Pancreas (tissue), 10 donors: ENCODE measurements at regions not wholly inside any gene's neighbourhood (a gene's known extent, or its start where the extent isn't known, plus 50 kb on each side); places are given as distances from the start of the nearest gene placed in this dataset.

Experiments used
- ATAC-seq, 4 donors: fragments of 200-7000 bp; cut with Tn5 transposase; one replicate each; pipeline versions ENCODE4 v1.8.0 to v1.9.1; 2020; ENCODE audit warnings: mild to moderate bottlenecking in 4 of 4, moderate library complexity in 4 of 4
- DNase-seq, 6 donors: peaks; one replicate each; pipeline ENCODE4 v3.0.0-alpha.2; 2020
- FAIRE-seq: peaks from 2 replicates; lab custom pipeline; 2012; peaks lifted over from hg19 to GRCh38; lab: Jason Lieb, UNC
- H3K27ac ChIP-seq, 4 donors: fragments of 200-600 bp; sonication (generic); 1 replicate in 3 of 4; 2 replicates in 1 of 4; pipeline versions ENCODE4 v1.5.0 to v1.8.0; 2020
- H3K27me3 ChIP-seq, 4 donors: fragments of 200-600 bp; one replicate each; pipeline ENCODE4 v1.8.0; 2021
- H3K36me3 ChIP-seq, 3 donors: fragments of 200-600 bp; sonication (generic) in 1 of 3; one replicate each; pipeline versions ENCODE4 v1.5.0 to v1.8.0; 2020 to 2021
- H3K4me1 ChIP-seq, 3 donors: fragments of 200-600 bp; one replicate each; pipeline ENCODE4 v1.8.0; 2021
- H3K4me3 ChIP-seq, 4 donors: fragments of 200-600 bp; sonication (generic) in 2 of 4; one replicate each; pipeline versions ENCODE4 v1.5.0 to v1.8.0; 2020 to 2021
- H3K9me3 ChIP-seq, 4 donors: fragments of 200-600 bp; one replicate each; pipeline ENCODE4 v1.8.0; 2021
- CTCF ChIP-seq, 4 donors: fragments of 200-600 bp; sonication (generic) in 3 of 4; IDR thresholded peaks; one replicate each; pipeline versions ENCODE4 v1.5.0 to v1.8.0; 2021; ENCODE audit warnings: antibody characterized with exemption in 4 of 4
- WGBS, 2 donors: extraction: QIAGEN DNeasy Blood & Tissue Kit; methylation state at CpG; one replicate each; pipeline ENCODE4 v1.1.7; 2013; 5-methylcytosine and 5-hydroxymethylcytosine counted together
- intact Hi-C, 3 donors: fragments of 100-400 bp; cut with DNase I; formaldehyde crosslinking; loops; one replicate each; pipeline versions ENCODE4 v1.11.1 to v1.14.2; 2022
- donor health status: healthy with polysubstance abuse.
- donor health status: DM: no; HTN: no; CAD: no; lungs with moderate emphysema.
- donor health status: DM: no; HTN: no; CAD: no.
- donor health status: control.
- donor health status: control.
- donor health status: Bipolar disorder and iron deficiency.
- donor health status: DM: yes; HTN: yes; CAD: no.
- donor health status: DM: no; HTN: no; CAD: no.
- donor health status: DM: no; HTN: no; CAD: no.
- donor health status: DM: yes; HTN: yes; CAD: no.

DNA sequence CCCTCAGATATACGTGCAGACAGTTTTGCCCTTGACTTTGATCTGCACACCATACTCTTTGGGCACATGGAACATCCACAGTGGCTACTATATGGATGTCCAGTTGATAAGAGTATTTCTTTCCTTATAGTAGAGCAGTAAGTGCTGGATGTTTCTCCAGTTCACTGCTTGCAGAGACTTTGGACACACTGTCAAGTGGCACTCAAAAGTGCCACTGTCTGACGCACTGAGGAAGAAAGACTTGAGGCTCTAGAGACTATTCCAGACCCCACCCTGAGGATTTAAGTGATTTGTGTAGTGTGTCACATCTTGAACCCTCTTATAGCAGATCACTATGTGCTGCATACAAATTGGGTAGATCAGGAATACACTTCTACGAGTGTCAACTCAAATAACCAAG, 179.1 kb downstream of the GNAI1 start:
- FAIRE-seq, result no peak

GRCh38 chr7:80313067-80313626, 178.5 kb downstream of the GNAI1 start:
- Histone ChIP-seq H3K36me3 (no peaks in the 10 kb centered on the region), H3K4me1 (no peaks in the 10 kb centered on the region), H3K27ac (no peak overlapping the region), H3K27me3 (no peaks in the 10 kb centered on the region), H3K9me3 (no peaks in the 10 kb centered on the region), H3K4me3 (no peak overlapping the region)
- 83 to 91% methylated on average over 6 of the region's 6 CpGs for WGBS, 2 donors
- DNase-seq (no peak), ATAC-seq (no peak), FAIRE-seq (no peak)
- TF ChIP-seq CTCF (IDR thresholded peaks at IDR 0.05), result no peak
- intact Hi-C loops, result no loop called here

More for the DNA sequence above, 179.1 kb downstream of the GNAI1 start:
- Histone ChIP-seq H3K36me3 (no peaks in the 10 kb centered on the region), H3K4me3 (no peak overlapping the region), H3K27ac (no peak overlapping the region), H3K9me3 (no peaks in the 10 kb centered on the region), H3K4me1 (no peaks in the 10 kb centered on the region), H3K27me3 (no peaks in the 10 kb centered on the region)
- ATAC-seq (no peak), DNase-seq (no peak)
- TF ChIP-seq CTCF (IDR thresholded peaks at IDR 0.05), result no peak
- WGBS, 2 donors, result 72 to 75% methylated on average over 3 of the region's 3 CpGs
- intact Hi-C loops, result no loop called here

DNA sequence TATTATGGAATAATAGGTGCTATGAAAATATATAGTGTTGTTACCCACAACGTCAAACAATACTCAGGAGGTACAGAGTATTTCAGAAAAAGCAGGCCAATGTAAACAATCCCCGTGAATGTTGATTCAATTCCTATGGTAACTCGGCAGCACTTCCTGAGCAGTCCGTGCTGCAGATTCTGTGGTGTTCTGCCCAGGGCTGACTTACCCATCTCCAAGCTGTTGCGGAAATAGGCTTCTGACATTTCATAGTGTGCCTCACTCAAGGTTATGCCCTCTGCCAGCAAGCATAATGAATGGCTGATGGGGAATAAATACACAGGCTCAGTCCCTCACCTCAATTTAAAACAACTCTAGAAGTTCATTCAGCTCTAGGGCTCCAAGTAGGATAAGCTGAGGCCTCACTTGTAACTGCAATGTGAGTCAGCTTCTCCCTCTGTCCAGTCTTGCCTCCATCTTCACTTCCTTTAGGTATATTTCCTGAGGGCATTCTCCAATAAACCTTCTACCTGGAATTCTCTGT, 177.6 kb downstream of the GNAI1 start:
- Histone ChIP-seq H3K27me3 (no peaks in the 10 kb centered on the region), H3K9me3 (no peaks in the 10 kb centered on the region), H3K27ac (no peak overlapping the region), H3K4me1 (no peaks in the 10 kb centered on the region), H3K36me3 (no peaks in the 10 kb centered on the region), H3K4me3 (no peak overlapping the region)
- TF ChIP-seq CTCF (IDR thresholded peaks at IDR 0.05), result no peak
- DNase-seq (peak in 1 of 6 donors; percentile 14), FAIRE-seq (no peak), ATAC-seq (peak; percentile 79 to 91 (median 85))
- WGBS, 2 donors, result 24 to 29% methylated on average over 5 of the region's 5 CpGs
- intact Hi-C loops, result no loop called here

DNA sequence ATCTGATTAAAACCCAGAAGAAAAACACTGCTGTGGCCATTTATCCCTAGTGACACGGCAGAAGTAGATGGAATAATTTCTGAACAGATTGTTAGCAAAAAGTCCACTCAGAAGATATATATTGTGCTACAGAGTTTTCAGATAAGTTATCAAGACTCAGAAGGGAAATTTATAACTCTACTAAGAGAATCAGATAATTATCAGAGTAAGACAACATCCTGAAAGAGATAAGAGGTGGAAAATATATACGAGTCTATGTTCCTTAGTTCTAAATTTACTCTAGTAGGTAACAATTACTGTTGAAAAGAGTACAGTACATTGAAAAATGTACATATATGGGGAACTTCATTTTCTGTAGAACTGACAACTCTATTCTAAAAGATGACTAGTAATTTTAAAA, 176.7 kb downstream of the GNAI1 start:
- intact Hi-C loops, result no loop called here
- 44 to 50% methylated on average over 2 of the region's 2 CpGs for WGBS, 2 donors
- DNase-seq (no peak), ATAC-seq (no peak), FAIRE-seq (no peak)
- H3K9me3 ChIP-seq, result no peaks in the 10 kb centered on the region
- no peaks in the 10 kb centered on the region for H3K4me1 ChIP-seq
- TF ChIP-seq CTCF (IDR thresholded peaks at IDR 0.05), result no peak
- H3K27me3 ChIP-seq, result no peaks in the 10 kb centered on the region
- no peaks in the 10 kb centered on the region for H3K36me3 ChIP-seq
- no peak overlapping the region for H3K27ac ChIP-seq
- no peak overlapping the region for H3K4me3 ChIP-seq

DNA sequence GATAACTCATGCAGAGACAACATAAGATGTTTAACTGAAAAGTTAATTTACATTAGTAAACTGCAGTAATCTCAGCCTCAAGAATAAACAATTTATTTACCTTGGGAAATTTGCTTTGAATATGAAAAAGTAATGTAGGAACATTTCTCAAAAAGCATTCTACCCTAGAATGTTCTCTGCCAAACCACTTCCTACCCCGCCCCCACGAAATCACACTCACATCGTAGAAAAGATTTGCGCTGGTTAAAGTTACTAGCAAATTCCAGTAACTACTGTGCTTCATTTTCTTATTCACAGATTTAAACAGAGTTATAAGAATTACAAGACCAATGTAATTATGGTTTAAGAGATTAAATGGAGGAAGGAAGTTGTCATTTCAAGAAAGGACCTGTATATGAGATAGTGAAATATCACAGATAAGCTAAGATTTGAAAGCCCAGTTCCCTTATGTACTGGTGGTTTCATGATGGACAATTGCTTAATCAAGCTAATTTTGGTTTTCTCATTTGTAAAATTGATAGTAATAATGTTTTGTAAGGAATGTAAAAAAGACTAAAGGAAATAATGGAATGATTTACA, 175.4 kb downstream of the GNAI1 start:
- 91 to 98% methylated on average over 4 of the region's 4 CpGs for WGBS, 2 donors
- DNase-seq, result no peak
- H3K4me1 ChIP-seq, result no peaks in the 10 kb centered on the region
- H3K27ac ChIP-seq, result no peak overlapping the region
- no peaks in the 10 kb centered on the region for H3K27me3 ChIP-seq
- intact Hi-C loops, result no loop called here
- H3K36me3 ChIP-seq, result no peaks in the 10 kb centered on the region
- H3K9me3 ChIP-seq, result no peaks in the 10 kb centered on the region
- no peak overlapping the region for H3K4me3 ChIP-seq
- TF ChIP-seq CTCF (IDR thresholded peaks at IDR 0.05), result no peak
- FAIRE-seq, result no peak
- ATAC-seq, result no peak
